ENCODE measurements at regions not wholly inside any gene's neighbourhood (a gene's known extent, or its start where the extent isn't known, plus 50 kb on each side); places are given as distances from the start of the nearest gene placed in this dataset.
"Not testable (repeated sequence)": the region's sequence is repeated elsewhere in the genome, so short reads cannot be mapped to it uniquely, and the experiment has no call there.

GRCh38 chr3:165607221-165607620, 230.0 kb downstream of the BCHE start:
- no peak for DNase-seq
- Histone ChIP-seq H3K9me3 (no peaks in the 10 kb centered on the region), H3K27ac (no peak overlapping the region), H3K27me3 (replicated peaks in 1 of 7) (no peaks in the 10 kb centered on the region), H3K4me1 (no peaks in the 10 kb centered on the region), H3K4me3 (no peak overlapping the region), H3K36me3 (no peaks in the 10 kb centered on the region)
- TF ChIP-seq CTCF (IDR thresholded peaks at IDR 0.05 in 8 of 11, conservative IDR thresholded peaks at IDR 0.05 in 3 of 11) (no peak), POLR2A (IDR thresholded peaks at IDR 0.05) (no peak), POLR2AphosphoS5 (IDR thresholded peaks at IDR 0.05) (no peak)
- intact Hi-C loops (cut with DNase I; ENCODE audit: low total_unique reads), result no loop called here

GRCh38 chr3:165603196-165603595, 234.0 kb downstream of the BCHE start:
- no peak overlapping the region for H3K27ac ChIP-seq
- H3K4me3 ChIP-seq, result no peak overlapping the region
- no peaks in the 10 kb centered on the region for H3K4me1 ChIP-seq
- no peak for DNase-seq
- TF ChIP-seq POLR2AphosphoS5 (IDR thresholded peaks at IDR 0.05) (no peak), CTCF (IDR thresholded peaks at IDR 0.05 in 8 of 11, conservative IDR thresholded peaks at IDR 0.05 in 3 of 11) (no peak), POLR2A (IDR thresholded peaks at IDR 0.05) (no peak)
- no peaks in the 10 kb centered on the region for H3K36me3 ChIP-seq
- 81 to 94% (median 82%) methylated on average over 2 of the region's 2 CpGs for WGBS, 5 donors
- intact Hi-C loops (cut with DNase I; ENCODE audit: low total_unique reads), result no loop called here
- H3K27me3 ChIP-seq (replicated peaks in 1 of 7), result no peaks in the 10 kb centered on the region
- H3K9me3 ChIP-seq, result peaks cover 0 to 4% (median 0%) of the 10 kb centered on the region in 8 donors

- H3K4me1 ChIP-seq; intact Hi-C loops (cut with DNase I; ENCODE audit: low total_unique reads); H3K27ac ChIP-seq; DNase-seq; H3K4me3 ChIP-seq; H3K27me3 ChIP-seq (replicated peaks in 1 of 7); H3K36me3 ChIP-seq: not testable (repeated sequence)
- H3K9me3 ChIP-seq, result peaks cover 0 to 34% (median 0%) of the 10 kb centered on the region in 8 donors
- WGBS, 5 donors, result 86 to 96% (median 93%) methylated on average over 11 to 13 of the region's 13 CpGs
Measured at GRCh38 chr3:165572566-165572965, 264.7 kb downstream of the BCHE start.

- TF ChIP-seq POLR2AphosphoS5 (IDR thresholded peaks at IDR 0.05) (no peak), CTCF (IDR thresholded peaks at IDR 0.05 in 8 of 11, conservative IDR thresholded peaks at IDR 0.05 in 3 of 11) (no peak)
Measured at GRCh38 chr3:165568907-165569462, 268.2 kb downstream of the BCHE start.

GRCh38 chr3:165555785-165556184, 281.4 kb downstream of the BCHE start:
- peaks cover 0 to 11% (median 0%) of the 10 kb centered on the region in 8 donors for H3K9me3 ChIP-seq
- DNase-seq, result no peak
- H3K27ac ChIP-seq, result no peak overlapping the region
- 56 to 83% (median 71%) methylated on average over 2 of the region's 2 CpGs for WGBS, 5 donors
- no peaks in the 10 kb centered on the region for H3K4me1 ChIP-seq
- H3K27me3 ChIP-seq (replicated peaks in 1 of 7), result no peaks in the 10 kb centered on the region
- intact Hi-C loops (cut with DNase I; ENCODE audit: low total_unique reads), result no loop called here
- no peak overlapping the region for H3K4me3 ChIP-seq
- H3K36me3 ChIP-seq, result no peaks in the 10 kb centered on the region
- no peak for TF ChIP-seq CTCF (IDR thresholded peaks at IDR 0.05 in 8 of 11, conservative IDR thresholded peaks at IDR 0.05 in 3 of 11)
- no peak for TF ChIP-seq POLR2AphosphoS5 (IDR thresholded peaks at IDR 0.05)
- TF ChIP-seq POLR2A (IDR thresholded peaks at IDR 0.05), result no peak

More at GRCh38 chr3:165568907-165569462, 268.2 kb downstream of the BCHE start:
- WGBS, 5 donors, result 45 to 72% (median 48%) methylated on average over 1 of the region's 1 CpG
- H3K36me3 ChIP-seq, result no peaks in the 10 kb centered on the region
- H3K27ac ChIP-seq, result no peak overlapping the region
- intact Hi-C loops (cut with DNase I; ENCODE audit: low total_unique reads), result no loop called here
- H3K4me1 ChIP-seq, result no peaks in the 10 kb centered on the region
- H3K4me3 ChIP-seq, result no peak overlapping the region
- no peak for DNase-seq
- H3K27me3 ChIP-seq (replicated peaks in 1 of 7), result no peaks in the 10 kb centered on the region
- H3K9me3 ChIP-seq, result peaks cover 0 to 51% (median 7%) of the 10 kb centered on the region in 8 donors
